ENCODE measurements at regions not wholly inside any gene's neighbourhood (a gene's known extent, or its start where the extent isn't known, plus 50 kb on each side); places are given as distances from the start of the nearest gene placed in this dataset.

GRCh38 chr7:54678763-54679489, 80.1 kb downstream of the SEC61G start:
- no peak overlapping the region for H4K5ac ChIP-seq (ENCODE audit: low read depth, low read length)
- BruUV-seq (replicated peaks) = no TSS peak
- H3K18ac ChIP-seq (ENCODE audit: low read depth, low read length) = no peak overlapping the region
- no peak overlapping the region for H4K8ac ChIP-seq (ENCODE audit: low read depth in 2 of 2, low read length in 2 of 2)
- H2BK15ac ChIP-seq (ENCODE audit: low read depth, low read length) = no peak overlapping the region
- TF ChIP-seq USF2 (IDR thresholded peaks at IDR 0.05; ENCODE audit: low read depth, low read length) (no peak), MXI1 (IDR thresholded peaks at IDR 0.05; ENCODE audit: borderline replicate concordance, low read depth, low read length) (no peak), BHLHE40 (IDR thresholded peaks at IDR 0.05; ENCODE audit: low read depth, low read length) (no peak), MAZ (IDR thresholded peaks at IDR 0.05; ENCODE audit: borderline replicate concordance, low read depth, low read length) (no peak), MAFK (IDR thresholded peaks at IDR 0.05; ENCODE audit: low read depth, low read length) (no peak), CEBPB (IDR thresholded peaks at IDR 0.05; ENCODE audit: low read depth, low read length) (no peak), NFE2L2 (IDR thresholded peaks at IDR 0.05; ENCODE audit: low read depth, low read length) (no peak), RAD21 (IDR thresholded peaks at IDR 0.05; ENCODE audit: low read length) (no peak), FOS (IDR thresholded peaks at IDR 0.05; ENCODE audit: low read depth, low read length) (no peak), ELK1 (IDR thresholded peaks at IDR 0.05; ENCODE audit: borderline replicate concordance, low read depth, low read length) (no peak), SMC3 (IDR thresholded peaks at IDR 0.05; ENCODE audit: low read depth, low read length) (no peak), POLR2A (IDR thresholded peaks at IDR 0.05; ENCODE audit: low read depth, low read length) (no peak), RFX5 (IDR thresholded peaks at IDR 0.05; ENCODE audit: low read depth, low read length) (no peak), CHD1 (IDR thresholded peaks at IDR 0.05; ENCODE audit: low read depth, low read length) (no peak), RCOR1 (IDR thresholded peaks at IDR 0.05; ENCODE audit: insufficient replicate concordance, low read length) (no peak)
- TF ChIP-seq, protein P1, sequence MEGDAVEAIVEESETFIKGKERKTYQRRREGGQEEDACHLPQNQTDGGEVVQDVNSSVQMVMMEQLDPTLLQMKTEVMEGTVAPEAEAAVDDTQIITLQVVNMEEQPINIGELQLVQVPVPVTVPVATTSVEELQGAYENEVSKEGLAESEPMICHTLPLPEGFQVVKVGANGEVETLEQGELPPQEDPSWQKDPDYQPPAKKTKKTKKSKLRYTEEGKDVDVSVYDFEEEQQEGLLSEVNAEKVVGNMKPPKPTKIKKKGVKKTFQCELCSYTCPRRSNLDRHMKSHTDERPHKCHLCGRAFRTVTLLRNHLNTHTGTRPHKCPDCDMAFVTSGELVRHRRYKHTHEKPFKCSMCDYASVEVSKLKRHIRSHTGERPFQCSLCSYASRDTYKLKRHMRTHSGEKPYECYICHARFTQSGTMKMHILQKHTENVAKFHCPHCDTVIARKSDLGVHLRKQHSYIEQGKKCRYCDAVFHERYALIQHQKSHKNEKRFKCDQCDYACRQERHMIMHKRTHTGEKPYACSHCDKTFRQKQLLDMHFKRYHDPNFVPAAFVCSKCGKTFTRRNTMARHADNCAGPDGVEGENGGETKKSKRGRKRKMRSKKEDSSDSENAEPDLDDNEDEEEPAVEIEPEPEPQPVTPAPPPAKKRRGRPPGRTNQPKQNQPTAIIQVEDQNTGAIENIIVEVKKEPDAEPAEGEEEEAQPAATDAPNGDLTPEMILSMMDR (conservative IDR thresholded peaks at IDR 0.05; ENCODE audit: low read depth, low read length) = no peak
- no peak overlapping the region for H4K91ac ChIP-seq (ENCODE audit: insufficient read depth, low read depth, low read length)
- H3K14ac ChIP-seq (replicated peaks; ENCODE audit: low read depth, low read length) = no peak overlapping the region
- H2BK5ac ChIP-seq (ENCODE audit: low read depth, low read length, poor library complexity, severe bottlenecking) = no peak overlapping the region
- no peaks in the 10 kb centered on the region for H4K20me1 ChIP-seq (ENCODE audit: insufficient read depth, low read length)
- dilution Hi-C loops (cut with HindIII; ENCODE audit: low sequenced_read_pairs, unreplicated experiment) = no loop called here
- H3K9me3 ChIP-seq (ENCODE audit: control insufficient read depth, insufficient read depth, low read length) = no peaks in the 10 kb centered on the region
- in situ Hi-C loops (cut with MboI; ENCODE audit: low sequenced_read_pairs) = no loop called here
- no peaks in the 10 kb centered on the region for H3K27me3 ChIP-seq (ENCODE audit: control insufficient read depth, insufficient read depth, low read length)
- H2AK9ac ChIP-seq (replicated peaks; ENCODE audit: low read depth, low read length, poor library complexity) = no peak overlapping the region
- no peaks in the 10 kb centered on the region for H3K36me3 ChIP-seq (ENCODE audit: control insufficient read depth, insufficient read depth, low read length)
- WGBS, 2 experiments (ENCODE audit: extremely low coverage in 2 of 2, insufficient read length in 1 of 2) = no CpG with 5 or more reads among the region's 6 CpGs
- ChIA-PET CTCF (interaction anchor here (0.6 kb wide), 1 partner anchor 24 kb away, joined by 3 read pairs; no protein-coding TSS in a partner anchor), POLR2A (ENCODE audit: unreplicated experiment) (no interaction called here)
- no peak overlapping the region for H3K56ac ChIP-seq (ENCODE audit: extremely low read depth, insufficient read depth, low read length)
- no peak overlapping the region for H2BK120ac ChIP-seq (ENCODE audit: low read depth, low read length)
- no peak overlapping the region for H3K23ac ChIP-seq (ENCODE audit: low read depth, low read length)
- H3K4me2 ChIP-seq (ENCODE audit: low read depth, low read length) = no peak overlapping the region
- no peaks in the 10 kb centered on the region for H3K79me1 ChIP-seq (ENCODE audit: low read depth in 1 of 2, low read length in 2 of 2)
- no peak overlapping the region for H3K27ac ChIP-seq (ENCODE audit: insufficient read depth, low read length)
- DNase-seq (no peak), ATAC-seq (ENCODE audit: low read depth) (no peak)
- H3K9me1 ChIP-seq (ENCODE audit: insufficient read depth, low read length) = no peaks in the 10 kb centered on the region
- no peaks in the 10 kb centered on the region for H3K4me1 ChIP-seq (ENCODE audit: control insufficient read depth, insufficient read depth, low read length)
- intact Hi-C loops (cut with micrococcal nuclease) = no loop called here
- no peak overlapping the region for H3K9ac ChIP-seq (ENCODE audit: low read depth, low read length)
- no peak overlapping the region for H3K4ac ChIP-seq (ENCODE audit: low read depth, low read length)
- H2BK20ac ChIP-seq (ENCODE audit: low read depth, low read length) = no peak overlapping the region
- H2AK5ac ChIP-seq (ENCODE audit: low read depth, low read length) = no peak overlapping the region
- H3K4me3 ChIP-seq (ENCODE audit: insufficient read depth, low read depth, low read length) = no peak overlapping the region
- H2AFZ ChIP-seq (replicated peaks; ENCODE audit: low read length, poor library complexity) = no peak overlapping the region
